SH-SY5Y (cell line): ENCODE measurements at regions not wholly inside any gene's neighbourhood (a gene's known extent, or its start where the extent isn't known, plus 50 kb on each side); places are given as distances from the start of the nearest gene placed in this dataset.

Experiments
- GATA2 ChIP-seq: IDR thresholded peaks from 2 replicates; pipeline ENCODE4 v1.6.1; 2011; ENCODE audit warnings: mild to moderate bottlenecking, low read depth, low read length
- GATA3 ChIP-seq: IDR thresholded peaks from 2 replicates; pipeline ENCODE4 v1.6.1; 2011; ENCODE audit warnings: low read depth, mild to moderate bottlenecking, low read length, moderate library complexity

GRCh38 chr3:72257738-72258137 is 472.8 kb upstream of the PROK2 start:
- TF ChIP-seq GATA2 (no peak), GATA3 (no peak)
